ENCODE measurements at regions not wholly inside any gene's neighbourhood (a gene's known extent, or its start where the extent isn't known, plus 50 kb on each side); places are given as distances from the start of the nearest gene placed in this dataset.
A peak's percentile ranks its signal among the peaks of the same experiment; 100 is the strongest.

DNA sequence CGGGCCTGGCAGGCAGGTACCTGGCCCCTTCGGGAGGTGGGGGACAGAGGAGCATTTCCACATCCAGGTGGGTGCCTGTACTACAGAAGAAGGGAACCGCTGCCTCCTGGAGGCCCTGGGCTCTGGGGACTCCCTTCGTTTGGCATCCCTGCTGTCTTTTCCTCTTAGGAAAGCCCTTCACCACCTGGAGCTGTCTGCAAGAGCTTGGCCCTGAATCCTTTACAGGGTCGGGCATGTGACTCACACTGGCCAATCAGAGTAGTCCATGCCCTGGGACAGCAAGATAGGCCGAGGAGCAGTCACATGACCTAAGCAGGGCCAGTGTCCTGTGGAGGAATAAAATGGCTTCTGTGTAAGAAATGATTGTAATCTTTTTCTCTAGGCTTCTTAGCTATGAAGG, 224.9 kb downstream of the ANKRD60 start:
- DNase-seq (ENCODE audit: low spot score) = no peak

DNA sequence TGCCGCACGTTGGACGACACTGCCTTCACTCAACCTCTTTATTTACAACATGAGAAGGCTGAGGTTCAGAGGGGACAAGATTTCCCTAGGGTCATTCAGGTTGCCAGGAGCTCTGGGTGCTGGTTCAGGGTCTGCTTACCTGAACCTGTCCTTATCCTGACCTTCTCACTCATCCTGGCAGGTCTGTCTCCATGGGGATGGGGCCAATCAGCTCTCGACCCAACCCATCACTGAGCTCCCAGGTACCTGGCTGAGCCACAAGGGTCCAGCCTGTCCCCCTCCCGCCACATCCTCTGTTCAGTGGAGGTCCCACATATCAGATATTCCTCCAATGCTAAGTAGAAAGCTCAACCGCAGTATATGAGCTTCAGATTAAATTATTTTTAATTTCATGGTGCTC, 225.6 kb downstream of the ANKRD60 start:
- no peak for DNase-seq (ENCODE audit: low spot score)
- no peak for FAIRE-seq

More for the DNA sequence above, 224.9 kb downstream of the ANKRD60 start:
- FAIRE-seq = no peak

DNA sequence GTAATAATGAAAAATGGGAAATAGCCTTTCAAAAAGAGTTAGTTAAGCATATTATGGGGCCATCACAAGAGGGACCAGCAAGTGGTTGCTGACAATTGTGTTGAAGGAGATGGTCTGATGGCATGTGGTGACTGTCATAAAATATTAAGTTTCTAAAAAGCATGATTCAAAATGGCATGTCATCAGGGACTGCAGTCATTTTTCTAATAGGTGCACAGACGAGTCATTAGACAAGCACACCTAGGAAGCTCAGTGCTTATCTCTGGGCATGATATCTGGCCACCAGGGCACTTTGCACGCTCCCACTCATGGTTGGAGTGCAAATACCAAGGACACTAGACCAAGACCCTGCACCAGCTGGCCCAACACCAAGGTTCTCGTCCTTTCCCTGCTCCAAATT, 226.5 kb downstream of the ANKRD60 start:
- FAIRE-seq = no peak

DNA sequence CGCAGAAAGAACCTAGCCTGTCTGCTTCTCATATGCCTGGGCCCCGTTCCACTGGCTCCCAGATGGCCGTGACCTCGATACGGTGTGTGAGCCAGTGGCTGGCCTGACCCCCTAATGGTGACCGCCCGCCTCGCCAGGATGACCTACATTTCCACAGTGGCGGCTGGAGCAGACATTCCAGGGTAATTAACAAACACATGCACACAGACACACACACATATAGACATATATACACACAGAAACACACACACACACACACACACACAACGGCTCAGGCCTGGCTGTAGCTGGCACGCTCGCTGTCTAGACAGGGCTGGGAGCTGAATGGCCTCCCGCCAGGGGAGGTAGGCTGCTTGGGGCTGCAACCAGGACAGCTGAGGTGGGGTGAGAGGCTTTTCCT, 227.1 kb downstream of the ANKRD60 start:
- FAIRE-seq = no peak
- no peak for DNase-seq (ENCODE audit: low spot score)

More for the DNA sequence above, 226.5 kb downstream of the ANKRD60 start:
- DNase-seq (ENCODE audit: low spot score) = no peak

DNA sequence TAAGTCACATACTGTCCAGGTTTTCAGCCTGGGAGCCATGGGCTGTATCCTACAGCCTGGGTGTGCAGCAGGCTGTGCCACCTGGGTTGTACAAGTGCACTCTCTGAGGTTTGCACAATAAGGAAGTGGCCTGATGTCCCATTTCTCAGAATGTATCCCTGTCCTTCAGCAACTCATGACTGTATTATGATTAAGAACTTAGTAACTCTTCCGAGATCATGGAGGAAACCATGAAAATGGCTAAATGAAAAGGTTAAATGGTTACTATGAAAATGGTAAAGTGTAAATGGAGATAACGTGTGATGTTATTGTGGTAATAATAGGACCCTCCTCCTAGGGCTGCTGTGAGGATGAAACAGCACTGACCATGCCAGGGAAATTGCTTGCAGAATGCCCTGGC, 227.6 kb downstream of the ANKRD60 start:
- FAIRE-seq (no peak), DNase-seq (ENCODE audit: low spot score) (no peak)

DNA sequence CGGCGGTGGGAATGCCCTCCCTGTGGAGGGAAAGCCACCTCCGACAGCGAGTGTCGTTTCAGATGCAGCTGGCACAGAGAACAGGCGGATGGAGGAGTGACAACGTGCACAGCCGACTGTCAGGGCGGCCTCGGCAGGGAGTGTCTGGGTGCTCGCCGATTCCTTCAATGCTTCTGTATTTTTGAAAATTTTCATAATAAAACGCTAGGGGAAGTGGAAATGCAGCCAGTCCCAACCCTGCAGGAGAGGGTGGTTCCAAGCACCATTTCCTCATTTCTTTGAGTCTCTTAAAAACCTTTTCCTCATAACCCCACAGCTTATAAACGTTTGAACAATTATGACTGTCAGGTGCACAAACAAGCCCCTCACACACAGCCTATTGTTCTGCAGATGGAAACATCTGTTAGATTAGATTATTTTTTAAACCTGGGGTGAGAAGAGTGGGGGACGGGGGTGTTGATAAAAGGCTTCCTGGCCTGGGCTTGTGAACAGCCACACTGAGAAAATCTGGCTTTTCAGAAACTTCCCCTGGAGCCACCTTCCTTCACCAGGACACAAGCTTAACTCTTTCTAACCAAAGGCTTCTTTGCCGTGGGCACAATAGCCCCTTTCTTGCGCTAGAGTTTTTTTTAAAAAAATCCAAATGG, 228.9 kb downstream of the ANKRD60 start:
- FAIRE-seq (no peak), DNase-seq (ENCODE audit: low spot score) (no peak)

DNA sequence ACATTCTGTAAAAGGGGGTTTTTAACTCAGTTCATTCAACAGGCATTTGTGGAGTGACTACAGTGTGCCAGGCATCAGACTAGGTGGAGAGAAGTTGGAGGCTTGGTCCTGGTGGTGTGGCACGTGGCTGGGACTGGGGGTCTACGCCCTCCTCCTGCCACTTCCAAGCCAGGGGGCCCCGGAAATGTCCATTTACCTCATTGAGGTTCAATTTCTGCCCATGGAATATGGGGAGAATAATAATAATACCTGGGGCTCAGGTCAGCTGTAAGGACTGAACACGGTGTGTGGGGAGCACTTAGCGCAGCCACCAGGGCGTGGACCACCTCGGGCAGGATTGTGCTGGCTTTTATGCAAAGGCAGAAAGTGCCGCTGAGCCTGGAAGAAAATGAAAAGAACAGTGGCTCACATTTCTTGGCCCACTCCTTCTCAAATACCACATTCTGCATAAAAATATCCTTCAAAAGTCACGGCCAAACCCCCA, 229.4 kb downstream of the ANKRD60 start:
- no peak for DNase-seq (ENCODE audit: low spot score)
- no peak for FAIRE-seq

DNA sequence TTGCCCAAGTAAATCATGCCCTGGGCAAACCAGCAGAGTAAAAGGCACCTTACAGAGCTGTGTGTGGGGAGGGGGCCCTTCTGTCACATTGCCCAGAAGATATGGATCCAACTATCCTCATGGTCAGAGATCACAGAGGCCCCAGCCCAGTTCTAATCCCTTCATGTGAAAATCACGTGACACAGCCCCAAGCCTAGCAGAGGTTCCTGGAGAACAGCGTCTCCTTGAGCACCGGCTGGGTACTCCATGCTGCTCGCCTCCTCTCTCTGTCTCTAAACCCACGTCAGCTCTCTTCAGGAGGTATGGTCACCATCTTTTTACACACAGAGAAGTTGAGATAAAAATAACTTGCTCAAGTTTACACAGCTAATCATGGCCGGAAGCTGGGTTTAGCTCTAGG, 230.2 kb downstream of the ANKRD60 start:
- DNase-seq (ENCODE audit: low spot score) (no peak), FAIRE-seq (no peak)

DNA sequence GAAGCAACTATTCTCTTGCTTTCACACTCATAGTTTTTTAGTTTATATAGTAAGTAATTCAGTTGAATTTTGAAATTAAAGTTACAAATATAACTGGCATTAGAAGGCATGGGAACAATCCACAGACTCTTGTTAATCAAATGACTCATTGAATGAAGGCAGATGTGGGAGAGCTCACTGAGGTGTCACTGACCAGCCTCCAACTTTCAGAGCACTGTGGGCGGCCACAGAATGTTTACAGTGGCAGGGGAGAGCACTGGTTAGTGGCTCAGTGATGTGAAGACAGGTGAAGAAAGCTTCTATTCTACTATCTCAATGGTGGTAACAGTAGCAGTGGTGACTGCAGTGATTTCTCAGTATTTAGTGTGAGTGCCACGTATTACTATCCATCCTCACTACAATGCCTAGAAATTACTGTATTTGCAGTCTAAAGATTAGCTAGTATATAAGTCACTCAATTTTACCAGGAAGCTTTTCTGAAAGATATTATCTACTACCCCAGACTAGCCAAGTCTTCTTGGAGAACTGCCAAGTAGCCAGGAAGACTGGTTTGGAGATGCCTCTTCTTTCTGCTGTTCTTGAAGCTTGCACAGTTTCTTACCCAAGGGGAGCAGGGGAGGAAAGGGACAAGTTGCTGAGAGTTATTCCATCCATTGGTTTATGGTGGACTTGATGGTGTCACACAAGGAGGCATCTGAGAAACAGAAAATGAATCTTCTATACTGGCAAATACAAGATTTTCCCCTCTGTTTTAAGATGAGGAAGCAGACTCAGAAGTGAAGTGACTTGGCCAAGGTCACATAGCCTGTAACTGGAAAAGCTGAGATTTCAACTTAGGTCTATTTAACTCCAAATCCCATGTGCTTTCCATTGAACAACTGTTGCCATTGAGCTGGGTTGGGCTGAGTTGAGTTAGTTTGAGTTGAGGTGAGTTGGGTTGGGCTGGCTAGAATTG, 231.2 kb downstream of the ANKRD60 start:
- FAIRE-seq = no peak
- peak; percentile 61 for DNase-seq (ENCODE audit: low spot score)

DNA sequence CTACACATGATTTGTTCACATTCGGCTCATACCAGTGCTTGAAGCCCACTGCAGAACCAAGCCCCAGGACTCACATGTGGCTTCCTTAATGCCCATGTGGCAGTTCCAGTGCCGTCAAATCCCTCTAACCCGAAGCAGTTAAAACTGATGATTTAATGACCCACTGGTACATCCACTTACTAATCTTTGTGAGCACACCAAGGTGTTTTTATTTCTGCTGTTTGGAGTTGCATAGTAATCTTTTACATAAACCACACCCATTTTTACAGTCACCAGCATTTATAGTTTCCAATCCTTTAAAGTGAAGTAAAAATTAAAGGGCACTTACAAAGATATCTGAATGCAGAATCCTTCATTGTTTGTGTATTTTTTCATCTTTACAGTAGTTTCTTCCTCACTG, 232.0 kb downstream of the ANKRD60 start:
- no peak for FAIRE-seq
- DNase-seq (ENCODE audit: low spot score) = no peak

DNA sequence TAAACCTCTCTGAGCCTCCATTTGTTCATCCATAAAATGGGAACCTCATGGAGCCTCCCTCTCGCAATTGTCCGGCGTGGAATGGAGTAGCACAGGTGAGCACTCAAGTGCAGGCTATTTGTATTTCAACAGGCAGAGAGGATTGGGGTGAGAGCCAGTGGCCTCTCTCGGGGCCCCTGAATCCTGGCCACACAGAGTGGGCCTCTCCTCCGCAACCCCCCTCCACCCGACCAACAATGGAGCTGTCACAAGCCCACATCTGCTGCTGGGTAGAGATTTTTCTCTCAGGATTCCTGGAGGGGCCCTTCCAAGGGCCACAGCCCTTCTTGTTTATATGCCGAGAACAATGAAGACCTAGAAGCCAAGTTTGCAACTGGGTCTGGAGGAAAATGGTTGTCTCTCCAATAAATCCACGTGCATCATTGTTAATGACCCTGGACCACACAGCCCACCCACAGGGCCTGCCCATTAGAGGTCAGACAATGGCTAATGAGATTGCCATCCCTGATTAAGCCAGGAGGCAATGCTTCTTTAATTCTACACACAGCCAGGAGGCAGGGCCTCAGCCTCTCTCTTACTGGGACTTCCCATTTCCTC, 233.0 kb downstream of the ANKRD60 start:
- FAIRE-seq = no peak

DNA sequence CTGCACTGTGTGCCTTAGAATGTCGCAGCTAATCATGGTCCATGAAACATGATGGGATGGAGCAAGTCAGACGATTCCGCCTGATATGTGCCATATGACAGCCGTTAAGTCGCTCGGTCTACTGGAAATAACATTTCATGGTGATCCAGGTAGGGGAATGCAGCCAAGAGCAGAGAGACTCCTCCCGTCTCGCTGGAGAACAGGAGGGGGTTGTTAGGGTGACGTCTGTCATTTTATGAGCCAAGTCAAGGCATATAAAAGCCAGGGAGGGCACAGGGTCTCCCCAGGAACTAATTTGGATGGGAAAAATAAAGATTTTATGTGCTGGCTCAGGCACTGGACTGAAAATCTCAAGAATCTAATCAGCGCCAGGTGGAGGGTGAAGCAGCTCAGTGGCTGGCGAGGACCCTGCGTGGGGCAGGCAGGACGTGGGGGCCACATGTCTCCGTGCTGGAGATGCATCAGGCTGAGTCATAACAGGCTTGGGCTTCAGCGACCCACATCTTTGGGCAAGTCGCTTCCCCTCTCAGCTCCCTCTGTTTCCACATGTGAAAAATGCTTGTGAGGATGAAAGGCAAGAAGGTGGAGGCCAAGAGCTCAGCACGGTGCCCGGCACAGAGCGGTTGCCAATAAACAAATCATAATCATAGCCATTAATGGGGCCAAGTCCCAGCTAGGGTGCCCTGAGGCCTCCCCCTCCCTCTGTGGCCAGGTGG, 234.6 kb downstream of the ANKRD60 start:
- FAIRE-seq (peak; percentile 30), DNase-seq (ENCODE audit: low spot score) (no peak)

More for the DNA sequence above, 233.0 kb downstream of the ANKRD60 start:
- DNase-seq (ENCODE audit: low spot score) = no peak

DNA sequence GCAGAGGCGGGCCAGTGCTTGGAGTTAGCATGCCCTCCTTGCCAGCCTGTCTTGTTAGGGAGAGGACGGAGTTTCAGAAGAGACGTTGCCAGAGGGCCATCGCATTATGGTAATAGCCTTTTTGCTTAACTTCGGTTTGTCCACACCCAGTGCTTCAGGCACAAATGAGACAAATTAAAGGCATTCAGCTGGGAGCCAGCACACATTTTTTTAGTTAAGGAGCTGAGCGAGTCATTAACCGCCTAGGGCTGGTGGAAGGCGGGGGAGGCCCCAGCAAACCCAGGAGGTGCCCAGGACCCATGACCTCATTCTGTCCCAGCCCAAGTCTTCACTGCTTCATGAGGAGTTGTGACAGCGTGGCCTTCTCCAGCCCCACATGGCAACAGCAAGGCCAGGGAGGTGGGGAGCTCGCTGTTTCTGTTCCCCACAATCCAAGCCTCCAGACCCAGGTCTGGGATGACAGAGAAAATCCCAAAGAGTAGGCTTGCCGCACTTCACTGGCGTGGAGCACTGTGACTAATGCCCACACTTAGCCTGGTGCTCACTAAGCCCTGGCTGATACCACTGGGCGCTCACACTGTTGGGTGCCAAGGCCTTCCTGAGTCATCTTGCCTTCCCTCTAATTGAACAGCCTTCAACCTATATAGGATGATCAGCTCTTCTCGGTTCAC, 237.1 kb downstream of the ANKRD60 start:
- peak; percentile 71 for DNase-seq (ENCODE audit: low spot score)
- FAIRE-seq = no peak

DNA sequence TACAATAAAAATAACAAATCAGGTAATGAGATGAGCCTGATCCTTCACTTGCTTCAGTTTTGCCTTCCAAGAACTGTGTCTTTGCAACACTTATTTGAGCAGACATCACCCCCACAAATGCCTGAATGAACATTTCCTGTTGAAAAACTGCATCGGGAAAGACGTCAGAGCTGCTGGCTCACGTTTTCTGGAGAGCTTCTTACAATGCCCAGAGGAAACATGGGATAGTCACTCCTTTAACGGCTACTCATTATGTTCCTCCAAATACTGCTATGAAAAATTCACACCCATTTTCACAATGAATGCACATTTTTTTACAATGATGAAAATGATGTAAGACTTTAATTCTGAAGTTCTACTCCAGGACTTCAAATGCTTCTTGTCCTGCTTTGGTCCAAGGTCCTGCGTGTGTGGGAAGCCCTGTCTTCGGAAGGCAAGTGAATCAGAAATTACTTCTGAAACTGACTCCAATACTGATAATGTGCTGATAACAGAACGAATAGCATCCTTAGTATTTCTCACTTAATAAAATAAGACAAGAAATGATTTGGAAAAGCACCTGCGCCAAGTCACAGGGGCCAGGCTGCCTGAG, 238.0 kb downstream of the ANKRD60 start:
- DNase-seq (ENCODE audit: low spot score) (no peak), FAIRE-seq (no peak)

DNA sequence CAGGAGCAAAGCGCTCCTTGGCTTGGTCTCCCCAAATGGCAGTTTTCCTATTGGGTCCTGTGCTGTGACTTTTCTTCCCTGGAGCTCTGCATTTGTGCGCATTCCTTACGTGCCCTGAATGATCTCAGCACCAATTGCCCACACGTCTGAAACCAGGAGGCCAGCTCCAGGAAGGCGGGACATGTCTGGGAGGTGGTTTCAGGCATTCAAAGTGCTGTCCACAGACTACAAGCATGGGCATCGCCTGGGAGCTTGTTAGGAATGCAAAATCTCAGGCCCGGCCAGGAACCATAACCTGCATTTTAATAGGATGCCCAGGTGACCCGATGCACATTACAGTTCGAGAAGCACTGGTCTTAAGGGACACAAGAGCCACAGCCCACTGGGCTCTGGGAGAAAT, 239.6 kb downstream of the ANKRD60 start:
- DNase-seq (ENCODE audit: low spot score) = no peak
- FAIRE-seq = no peak

DNA sequence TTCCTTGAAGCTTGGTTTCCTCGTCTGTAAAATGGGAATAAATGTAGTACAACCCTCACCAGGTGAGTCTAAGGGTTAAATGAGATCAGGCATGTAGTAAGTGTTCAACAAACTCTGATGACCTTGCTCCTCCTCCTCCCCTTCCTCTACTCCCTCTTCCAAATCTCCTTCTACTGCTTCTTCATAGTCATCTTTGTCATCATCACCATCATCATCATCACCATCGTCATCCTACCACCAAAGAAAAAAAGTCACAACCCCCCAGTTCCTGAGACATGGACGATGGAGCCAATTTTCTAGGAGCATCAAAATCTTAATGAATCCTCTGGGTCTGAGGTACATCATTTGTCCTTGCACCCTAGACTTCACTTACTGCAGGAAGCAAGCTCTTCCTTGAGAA, 240.0 kb downstream of the ANKRD60 start:
- DNase-seq (ENCODE audit: low spot score) (no peak), FAIRE-seq (peak; percentile 27)

DNA sequence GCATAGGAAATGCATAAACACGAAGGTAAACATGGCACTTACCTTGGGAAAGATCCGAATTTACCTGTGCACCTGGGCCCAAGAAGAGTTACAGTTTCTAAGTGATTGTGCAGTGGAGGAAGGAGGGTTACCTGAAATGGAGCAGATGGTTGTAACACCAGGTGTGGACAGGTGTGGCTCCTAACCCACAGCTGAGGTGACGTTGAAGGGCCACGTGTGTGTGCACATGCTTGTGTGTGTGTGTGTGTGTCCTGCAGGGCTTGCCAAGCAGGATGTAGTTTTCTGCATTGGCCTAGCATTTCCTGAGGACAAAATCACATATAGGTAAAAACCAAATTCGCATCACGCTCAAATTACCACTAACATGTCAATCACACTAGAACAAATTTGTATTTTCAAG, 240.8 kb downstream of the ANKRD60 start:
- FAIRE-seq = peak; percentile 81
- DNase-seq (ENCODE audit: low spot score) = no peak

DNA sequence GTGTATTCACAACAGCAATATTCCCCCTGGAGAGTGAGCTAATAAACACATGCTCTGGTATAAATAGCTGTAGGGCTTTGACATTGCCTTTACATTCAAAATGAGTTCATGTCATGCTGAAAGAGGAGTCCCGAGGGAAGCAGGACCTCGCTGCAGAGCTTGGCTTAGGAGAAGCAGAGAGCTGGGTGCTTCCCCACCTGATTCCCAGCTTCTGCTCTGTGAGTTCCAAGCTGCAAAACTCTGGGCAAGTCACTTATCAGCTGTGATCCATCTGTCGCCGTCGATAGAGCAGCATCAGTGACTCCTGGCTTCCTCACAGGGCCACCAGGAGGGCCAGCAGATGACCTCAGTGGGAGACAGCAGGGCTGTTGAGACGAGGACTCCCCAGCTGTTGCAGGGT, 241.8 kb downstream of the ANKRD60 start:
- FAIRE-seq = peak; percentile 62
- DNase-seq (ENCODE audit: low spot score) = no peak

DNA sequence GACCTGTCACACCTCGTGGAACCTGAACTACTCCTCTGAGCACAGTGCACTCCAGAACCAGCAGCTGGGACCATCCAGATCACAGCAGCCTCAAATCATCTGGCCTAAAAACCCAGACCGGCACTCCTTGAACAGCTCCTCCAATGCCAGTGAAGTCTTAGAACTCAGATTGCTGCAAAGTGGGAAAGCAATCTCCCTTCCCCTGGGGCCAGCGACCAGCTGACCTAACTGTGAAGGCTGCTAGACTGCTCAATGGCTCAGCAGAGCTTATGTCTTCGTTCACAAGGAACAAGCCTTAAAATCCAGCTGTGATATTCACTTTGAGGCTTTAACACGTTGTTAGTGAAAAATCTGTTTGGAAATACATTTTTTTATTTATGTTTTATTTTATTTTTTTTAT, 243.2 kb downstream of the ANKRD60 start:
- DNase-seq (ENCODE audit: low spot score) (no peak), FAIRE-seq (peak; percentile 9)

DNA sequence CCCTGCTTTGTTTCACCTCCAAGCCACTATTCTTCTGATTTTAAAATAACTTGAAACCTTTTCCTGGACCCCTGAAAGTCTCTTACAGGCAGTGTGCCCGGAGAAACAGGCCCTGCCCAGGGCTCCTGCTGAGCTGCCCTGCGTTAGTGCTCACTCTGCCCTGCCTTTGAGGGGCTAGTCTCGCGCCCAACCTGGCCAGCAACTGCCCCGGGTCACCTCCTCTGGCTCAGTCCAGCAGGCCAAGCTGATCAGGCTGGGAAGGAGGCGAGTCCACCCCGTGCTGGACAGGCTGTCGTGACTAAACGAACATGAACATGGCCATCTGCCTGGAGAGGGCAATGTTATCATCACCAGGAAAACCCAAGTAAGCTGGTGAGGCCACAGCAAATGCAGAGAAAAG, 245.4 kb downstream of the ANKRD60 start:
- no peak for DNase-seq (ENCODE audit: low spot score)
- FAIRE-seq = peak; percentile 86

DNA sequence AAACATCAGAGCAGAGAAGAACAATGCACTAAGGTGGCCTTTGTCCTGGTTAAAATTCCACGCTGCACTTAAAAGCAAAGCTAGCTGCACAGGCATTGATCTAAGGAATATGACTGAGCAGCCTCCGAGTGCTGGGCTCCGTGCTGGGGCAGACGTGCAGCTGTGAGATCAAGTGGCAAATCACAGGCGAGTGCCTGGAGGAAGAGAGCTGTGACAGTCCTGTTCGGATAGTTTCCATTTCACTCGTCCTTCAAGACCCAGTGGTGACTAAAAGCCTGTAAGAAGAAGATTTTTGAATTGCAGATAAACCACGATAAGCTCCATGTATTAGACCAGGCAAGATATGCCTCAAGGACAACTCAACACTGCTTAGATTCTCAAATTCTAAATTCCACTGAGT, 247.9 kb downstream of the ANKRD60 start:
- FAIRE-seq = no peak

More for the DNA sequence above, 247.9 kb downstream of the ANKRD60 start:
- no peak for DNase-seq (ENCODE audit: low spot score)
